PFSK-1 (cell line): ENCODE measurements at regions not wholly inside any gene's neighbourhood (a gene's known extent, or its start where the extent isn't known, plus 50 kb on each side); places are given as distances from the start of the nearest gene placed in this dataset.

ENCODE experiments used
- FOXP2 ChIP-seq: optimal IDR thresholded peaks from 2 replicates; pipeline ENCODE3; 2011; ENCODE audit warnings: borderline replicate concordance, control low read depth, inconsistent platforms; ENCODE audit not compliant: insufficient read depth; ENCODE audit errors: extremely low read length, extremely low read depth
- POLR2AphosphoS5 ChIP-seq: IDR thresholded peaks from 2 replicates; pipeline ENCODE4 v1.6.1; 2012; ENCODE audit warnings: low read depth, mild to moderate bottlenecking, control low read depth, low read length, moderate library complexity
- SIN3A ChIP-seq: IDR thresholded peaks from 2 replicates; pipeline ENCODE4 v1.6.1; 2012; ENCODE audit warnings: mild to moderate bottlenecking, low read length, moderate library complexity, borderline replicate concordance; ENCODE audit not compliant: insufficient read depth
- TAF1 ChIP-seq: IDR thresholded peaks from 2 replicates; pipeline ENCODE4 v1.6.1; 2012; ENCODE audit warnings: low read length, control low read depth, borderline replicate concordance; ENCODE audit not compliant: insufficient read depth
- TF ChIP-seq, protein P1 (sequence below), 2 experiments: IDR thresholded peaks; 2 replicates each; pipeline versions ENCODE4 v1.6.1 to v1.8.0; 2011 to 2012; ENCODE audit warnings: low read depth in 2 of 2, low read length in 2 of 2, control low read depth in 1 of 2, inconsistent platforms in 1 of 2, mild to moderate bottlenecking in 1 of 2, moderate library complexity in 1 of 2; ENCODE audit not compliant: insufficient read depth in 1 of 2

DNA sequence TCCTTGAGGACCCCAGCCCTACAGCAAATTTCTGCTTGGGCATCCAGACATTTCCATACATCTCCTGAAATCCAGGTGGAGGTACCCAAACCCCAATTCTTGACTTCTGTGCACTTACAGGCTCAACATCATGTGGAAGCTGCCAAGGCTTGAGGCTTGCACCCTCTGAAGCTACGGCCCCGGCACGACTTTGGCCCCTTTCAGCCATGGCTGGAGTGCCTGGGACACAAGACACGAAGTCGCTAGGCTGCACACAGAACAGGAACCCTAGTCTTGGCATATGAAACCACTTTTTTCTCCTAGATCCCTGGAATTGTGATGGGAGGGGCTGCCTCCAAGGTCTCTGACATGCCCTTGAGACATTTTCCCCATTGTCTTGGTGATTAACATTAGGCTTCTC lies 1417.7 kb downstream of the ARAP2 start:
- TF ChIP-seq POLR2AphosphoS5 = no peak
- TF ChIP-seq FOXP2 = no peak
- TF ChIP-seq, protein P1, sequence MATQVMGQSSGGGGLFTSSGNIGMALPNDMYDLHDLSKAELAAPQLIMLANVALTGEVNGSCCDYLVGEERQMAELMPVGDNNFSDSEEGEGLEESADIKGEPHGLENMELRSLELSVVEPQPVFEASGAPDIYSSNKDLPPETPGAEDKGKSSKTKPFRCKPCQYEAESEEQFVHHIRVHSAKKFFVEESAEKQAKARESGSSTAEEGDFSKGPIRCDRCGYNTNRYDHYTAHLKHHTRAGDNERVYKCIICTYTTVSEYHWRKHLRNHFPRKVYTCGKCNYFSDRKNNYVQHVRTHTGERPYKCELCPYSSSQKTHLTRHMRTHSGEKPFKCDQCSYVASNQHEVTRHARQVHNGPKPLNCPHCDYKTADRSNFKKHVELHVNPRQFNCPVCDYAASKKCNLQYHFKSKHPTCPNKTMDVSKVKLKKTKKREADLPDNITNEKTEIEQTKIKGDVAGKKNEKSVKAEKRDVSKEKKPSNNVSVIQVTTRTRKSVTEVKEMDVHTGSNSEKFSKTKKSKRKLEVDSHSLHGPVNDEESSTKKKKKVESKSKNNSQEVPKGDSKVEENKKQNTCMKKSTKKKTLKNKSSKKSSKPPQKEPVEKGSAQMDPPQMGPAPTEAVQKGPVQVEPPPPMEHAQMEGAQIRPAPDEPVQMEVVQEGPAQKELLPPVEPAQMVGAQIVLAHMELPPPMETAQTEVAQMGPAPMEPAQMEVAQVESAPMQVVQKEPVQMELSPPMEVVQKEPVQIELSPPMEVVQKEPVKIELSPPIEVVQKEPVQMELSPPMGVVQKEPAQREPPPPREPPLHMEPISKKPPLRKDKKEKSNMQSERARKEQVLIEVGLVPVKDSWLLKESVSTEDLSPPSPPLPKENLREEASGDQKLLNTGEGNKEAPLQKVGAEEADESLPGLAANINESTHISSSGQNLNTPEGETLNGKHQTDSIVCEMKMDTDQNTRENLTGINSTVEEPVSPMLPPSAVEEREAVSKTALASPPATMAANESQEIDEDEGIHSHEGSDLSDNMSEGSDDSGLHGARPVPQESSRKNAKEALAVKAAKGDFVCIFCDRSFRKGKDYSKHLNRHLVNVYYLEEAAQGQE (IDR thresholded peaks at IDR 0.05; ENCODE audit: insufficient read depth in 1 of 2, low read depth in 2 of 2, low read length in 2 of 2) = no peak
- TF ChIP-seq SIN3A = no peak
- TF ChIP-seq TAF1 = no peak

DNA sequence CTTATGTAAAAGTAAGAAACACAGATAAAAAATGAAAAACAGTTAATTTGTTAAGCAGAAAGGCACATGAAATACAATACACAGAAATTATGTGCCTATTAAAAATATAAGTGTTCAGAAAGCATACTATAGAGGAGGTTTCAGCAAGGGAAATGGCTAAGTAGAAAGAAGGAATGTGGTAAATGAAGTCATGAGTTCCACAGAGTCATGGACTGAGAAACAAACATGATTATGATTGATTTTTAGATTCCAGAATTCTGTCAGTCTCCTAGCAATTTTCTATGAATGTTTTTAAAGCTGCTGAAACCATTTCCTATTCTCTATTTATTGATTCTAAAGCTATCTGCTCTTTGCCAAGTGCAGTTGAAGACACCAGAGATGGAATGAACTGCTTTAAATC lies 1398.4 kb downstream of the ARAP2 start:
- TF ChIP-seq, protein P1 (IDR thresholded peaks at IDR 0.05; ENCODE audit: insufficient read depth in 1 of 2, low read depth in 2 of 2, low read length in 2 of 2) = no peak
- TF ChIP-seq TAF1 (no peak), SIN3A (no peak), POLR2AphosphoS5 (no peak), FOXP2 (no peak)

DNA sequence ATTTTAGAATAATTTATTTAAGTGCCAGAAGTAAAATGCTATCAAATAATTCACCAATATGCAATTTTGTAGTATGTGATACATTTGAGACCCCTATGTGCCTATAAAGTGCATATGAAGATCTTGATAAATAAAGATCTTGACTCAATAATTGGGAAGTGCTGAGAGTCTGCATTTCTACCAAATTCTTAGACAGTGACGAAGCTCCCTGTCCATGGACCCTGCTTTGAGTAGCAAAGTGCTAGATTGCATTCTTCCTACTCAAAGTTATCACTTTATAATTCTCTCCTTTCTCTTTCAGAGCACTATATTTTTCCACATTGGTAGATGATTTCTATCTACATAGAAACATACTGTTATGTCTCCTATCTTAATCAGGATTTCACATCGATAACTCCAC lies 1393.9 kb downstream of the ARAP2 start:
- TF ChIP-seq, protein P1 (IDR thresholded peaks at IDR 0.05; ENCODE audit: insufficient read depth in 1 of 2, low read depth in 2 of 2, low read length in 2 of 2) = no peak
- TF ChIP-seq POLR2AphosphoS5 (no peak), FOXP2 (no peak), SIN3A (no peak), TAF1 (no peak)

DNA sequence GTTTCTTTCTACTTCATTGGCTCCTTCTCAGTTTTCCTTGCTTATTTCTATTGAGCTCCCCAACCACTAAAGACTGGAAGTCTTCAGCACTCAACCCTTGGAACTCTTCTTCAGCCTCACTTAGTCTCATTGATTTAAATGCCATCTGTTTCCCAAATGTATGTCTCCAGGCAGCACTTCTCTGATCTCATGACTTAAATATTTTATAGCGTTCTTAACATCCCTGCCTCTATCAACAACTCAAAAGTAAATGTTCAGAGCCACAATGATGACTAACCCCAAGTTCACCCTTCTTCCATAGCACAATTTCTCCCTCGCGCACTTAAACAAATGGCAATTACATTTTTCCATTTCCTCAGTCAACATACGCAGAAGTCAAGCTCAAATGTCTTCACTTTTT lies 1393.3 kb downstream of the ARAP2 start:
- TF ChIP-seq FOXP2 (no peak), POLR2AphosphoS5 (no peak), SIN3A (no peak), TAF1 (no peak)
- TF ChIP-seq, protein P1 (IDR thresholded peaks at IDR 0.05; ENCODE audit: insufficient read depth in 1 of 2, low read depth in 2 of 2, low read length in 2 of 2) = no peak

DNA sequence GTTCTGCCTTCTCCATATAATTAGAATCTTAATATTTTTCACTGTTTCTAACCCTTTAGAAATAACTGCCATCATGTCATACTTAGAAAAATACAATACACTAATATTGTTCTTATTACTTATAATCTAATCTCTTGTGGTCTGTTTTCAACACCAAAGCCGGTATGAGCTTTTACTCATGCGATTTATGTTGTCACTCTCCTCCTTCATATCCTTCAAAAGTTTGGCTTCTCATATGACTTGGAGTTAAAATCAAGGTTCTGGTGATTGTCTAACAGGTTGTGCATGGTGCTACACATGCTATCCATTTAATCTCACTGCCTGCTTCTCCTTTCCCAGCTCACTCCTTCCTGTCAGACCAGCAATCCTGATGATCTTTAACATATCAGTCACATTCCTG lies 1392.9 kb downstream of the ARAP2 start:
- no peak for TF ChIP-seq SIN3A
- TF ChIP-seq FOXP2 = no peak
- no peak for TF ChIP-seq TAF1
- no peak for TF ChIP-seq POLR2AphosphoS5
- TF ChIP-seq, protein P1 (IDR thresholded peaks at IDR 0.05; ENCODE audit: insufficient read depth in 1 of 2, low read depth in 2 of 2, low read length in 2 of 2) = no peak
